Vagina (tissue), 2 donors: ENCODE measurements at regions not wholly inside any gene's neighbourhood (a gene's known extent, or its start where the extent isn't known, plus 50 kb on each side); places are given as distances from the start of the nearest gene placed in this dataset.

ENCODE experiments used
- DNase-seq, 2 donors: peaks; one replicate each; pipeline ENCODE4 v3.0.0-alpha.2; 2017; ENCODE audit errors: extremely low spot score in 2 of 2
- H3K27ac ChIP-seq: fragments of 200-600 bp; sonication (generic); one replicate; pipeline ENCODE4 v1.5.1; 2019
- H3K27me3 ChIP-seq: fragments of 200-600 bp; sonication (generic); one replicate; pipeline ENCODE4 v1.5.1; 2019
- H3K36me3 ChIP-seq, 2 donors: fragments of 200-600 bp; sonication (generic); one replicate each; pipeline ENCODE4 v1.5.1; 2017 to 2019
- H3K4me1 ChIP-seq: fragments of 200-600 bp; sonication (generic); one replicate; pipeline ENCODE4 v1.5.1; 2019
- H3K4me3 ChIP-seq, 2 donors: fragments of 200-600 bp; sonication (generic); 1 replicate in 1 of 2; 2 replicates in 1 of 2; pipeline ENCODE4 v1.5.1; 2016 to 2019
- H3K9me3 ChIP-seq: fragments of 200-600 bp; sonication (generic); one replicate; pipeline ENCODE4 v1.5.1; 2019
- POLR2A ChIP-seq, 2 donors: fragments of 450-650 bp; IDR thresholded peaks; one replicate each; pipeline ENCODE4 v1.6.1; 2017; ENCODE audit warnings: antibody characterized with exemption in 2 of 2, mild to moderate bottlenecking in 2 of 2, moderate library complexity in 2 of 2
- POLR2AphosphoS5 ChIP-seq, 2 donors: sonication (generic); formaldehyde crosslinking; IDR thresholded peaks; one replicate each; pipeline ENCODE4 v1.9.0; 2017; ENCODE audit warnings: antibody characterized with exemption in 2 of 2, mild to moderate bottlenecking in 2 of 2, low read depth in 1 of 2; ENCODE audit not compliant: insufficient read depth in 1 of 2
- intact Hi-C: fragments of 100-400 bp; cut with DNase I; formaldehyde crosslinking; loops from one replicate; pipeline ENCODE4 v1.15.1; 2023
- TF ChIP-seq, protein P1 (sequence below), 3 experiments: fragments of 450-650 bp in 2 of 3; fragments of 200-600 bp in 1 of 3; sonication (generic) in 1 of 3; IDR thresholded peaks; one replicate each; pipeline ENCODE4 v1.5.1; 2017 to 2019; ENCODE audit warnings: antibody characterized with exemption in 3 of 3, mild to moderate bottlenecking in 2 of 3, moderate library complexity in 2 of 3

DNA sequence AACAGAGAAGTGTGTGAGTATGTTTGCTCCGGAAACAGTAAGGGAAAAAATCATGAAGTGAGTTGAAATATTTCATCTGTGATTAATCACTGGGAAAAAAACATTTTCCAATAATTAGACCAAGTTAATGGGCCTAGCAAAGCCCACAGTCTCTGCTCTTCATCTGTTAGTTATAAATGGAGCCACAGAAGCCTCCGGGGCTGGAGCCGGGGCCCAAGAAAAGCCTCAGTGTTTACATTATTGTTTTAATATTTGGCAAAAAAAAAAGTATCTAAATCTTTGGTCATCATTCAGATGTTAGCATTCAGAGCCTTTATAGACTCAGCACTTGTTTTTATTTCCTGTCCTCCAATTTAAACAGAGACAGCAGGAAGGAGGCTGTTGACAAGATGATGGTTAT, 115.0 kb downstream of the UBE2U start:
- Histone ChIP-seq H3K4me3 (no peak overlapping the region), H3K27me3 (no peaks in the 10 kb centered on the region), H3K9me3 (no peaks in the 10 kb centered on the region), H3K27ac (no peak overlapping the region), H3K36me3 (no peaks in the 10 kb centered on the region), H3K4me1 (no peaks in the 10 kb centered on the region)
- DNase-seq: no peak
- no peak for TF ChIP-seq POLR2AphosphoS5 (IDR thresholded peaks at IDR 0.05; ENCODE audit: insufficient read depth in 1 of 2, low read depth in 1 of 2)
- TF ChIP-seq POLR2A (IDR thresholded peaks at IDR 0.05): no peak
- TF ChIP-seq, protein P1, sequence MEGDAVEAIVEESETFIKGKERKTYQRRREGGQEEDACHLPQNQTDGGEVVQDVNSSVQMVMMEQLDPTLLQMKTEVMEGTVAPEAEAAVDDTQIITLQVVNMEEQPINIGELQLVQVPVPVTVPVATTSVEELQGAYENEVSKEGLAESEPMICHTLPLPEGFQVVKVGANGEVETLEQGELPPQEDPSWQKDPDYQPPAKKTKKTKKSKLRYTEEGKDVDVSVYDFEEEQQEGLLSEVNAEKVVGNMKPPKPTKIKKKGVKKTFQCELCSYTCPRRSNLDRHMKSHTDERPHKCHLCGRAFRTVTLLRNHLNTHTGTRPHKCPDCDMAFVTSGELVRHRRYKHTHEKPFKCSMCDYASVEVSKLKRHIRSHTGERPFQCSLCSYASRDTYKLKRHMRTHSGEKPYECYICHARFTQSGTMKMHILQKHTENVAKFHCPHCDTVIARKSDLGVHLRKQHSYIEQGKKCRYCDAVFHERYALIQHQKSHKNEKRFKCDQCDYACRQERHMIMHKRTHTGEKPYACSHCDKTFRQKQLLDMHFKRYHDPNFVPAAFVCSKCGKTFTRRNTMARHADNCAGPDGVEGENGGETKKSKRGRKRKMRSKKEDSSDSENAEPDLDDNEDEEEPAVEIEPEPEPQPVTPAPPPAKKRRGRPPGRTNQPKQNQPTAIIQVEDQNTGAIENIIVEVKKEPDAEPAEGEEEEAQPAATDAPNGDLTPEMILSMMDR (IDR thresholded peaks at IDR 0.05): no peak
- intact Hi-C loops: no loop called here

DNA sequence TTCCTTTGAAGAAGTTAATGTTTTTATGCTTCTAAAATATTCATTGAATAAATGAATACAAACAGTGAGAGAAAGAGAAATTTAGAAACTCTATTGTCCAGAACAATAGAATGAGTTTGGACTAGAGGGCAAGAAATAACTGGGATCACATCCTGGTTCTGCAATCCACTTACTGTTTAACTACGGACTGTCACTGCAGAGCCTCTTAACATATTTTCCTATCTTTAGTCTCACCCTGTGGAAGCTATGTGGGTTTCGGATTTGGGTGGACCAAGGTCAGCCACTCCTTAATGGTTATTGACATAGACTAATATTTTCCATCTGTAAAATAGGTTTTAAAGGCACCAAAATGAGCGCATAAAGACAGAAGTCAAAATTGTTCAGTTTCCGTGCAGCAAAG, 116.6 kb downstream of the UBE2U start:
- Histone ChIP-seq H3K9me3 (no peaks in the 10 kb centered on the region), H3K27me3 (no peaks in the 10 kb centered on the region), H3K36me3 (no peaks in the 10 kb centered on the region), H3K27ac (no peak overlapping the region), H3K4me1 (no peaks in the 10 kb centered on the region), H3K4me3 (no peak overlapping the region)
- TF ChIP-seq POLR2A (IDR thresholded peaks at IDR 0.05): no peak
- TF ChIP-seq, protein P1 (IDR thresholded peaks at IDR 0.05): no peak
- TF ChIP-seq POLR2AphosphoS5 (IDR thresholded peaks at IDR 0.05; ENCODE audit: insufficient read depth in 1 of 2, low read depth in 1 of 2): no peak
- no peak for DNase-seq
- intact Hi-C loops: no loop called here

DNA sequence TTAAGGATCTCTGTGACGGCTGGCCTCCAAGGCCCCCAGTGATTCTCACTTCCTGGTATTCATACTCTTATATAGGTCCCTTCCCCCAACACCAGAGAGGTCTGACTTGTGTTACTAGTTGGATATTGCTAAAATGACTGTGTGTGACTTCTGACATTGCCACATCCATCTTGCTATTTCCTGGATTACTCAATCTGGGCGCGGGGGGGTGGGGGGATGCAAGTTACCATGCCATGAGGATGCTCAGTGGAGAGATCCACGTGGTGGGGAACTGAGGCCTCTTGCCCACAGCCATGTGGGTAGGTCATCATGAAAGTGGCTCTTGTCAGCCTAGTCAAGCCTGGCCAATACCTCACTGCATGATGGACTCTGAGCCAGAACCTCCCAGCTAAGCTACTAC, 117.0 kb downstream of the UBE2U start:
- no peaks in the 10 kb centered on the region for H3K36me3 ChIP-seq
- no peaks in the 10 kb centered on the region for H3K27me3 ChIP-seq
- no peaks in the 10 kb centered on the region for H3K4me1 ChIP-seq
- TF ChIP-seq, protein P1 (IDR thresholded peaks at IDR 0.05): no peak
- no peak for TF ChIP-seq POLR2A (IDR thresholded peaks at IDR 0.05)
- TF ChIP-seq POLR2AphosphoS5 (IDR thresholded peaks at IDR 0.05; ENCODE audit: insufficient read depth in 1 of 2, low read depth in 1 of 2): no peak
- DNase-seq: no peak
- no peak overlapping the region for H3K4me3 ChIP-seq
- H3K9me3 ChIP-seq: no peaks in the 10 kb centered on the region
- intact Hi-C loops: no loop called here
- no peak overlapping the region for H3K27ac ChIP-seq

DNA sequence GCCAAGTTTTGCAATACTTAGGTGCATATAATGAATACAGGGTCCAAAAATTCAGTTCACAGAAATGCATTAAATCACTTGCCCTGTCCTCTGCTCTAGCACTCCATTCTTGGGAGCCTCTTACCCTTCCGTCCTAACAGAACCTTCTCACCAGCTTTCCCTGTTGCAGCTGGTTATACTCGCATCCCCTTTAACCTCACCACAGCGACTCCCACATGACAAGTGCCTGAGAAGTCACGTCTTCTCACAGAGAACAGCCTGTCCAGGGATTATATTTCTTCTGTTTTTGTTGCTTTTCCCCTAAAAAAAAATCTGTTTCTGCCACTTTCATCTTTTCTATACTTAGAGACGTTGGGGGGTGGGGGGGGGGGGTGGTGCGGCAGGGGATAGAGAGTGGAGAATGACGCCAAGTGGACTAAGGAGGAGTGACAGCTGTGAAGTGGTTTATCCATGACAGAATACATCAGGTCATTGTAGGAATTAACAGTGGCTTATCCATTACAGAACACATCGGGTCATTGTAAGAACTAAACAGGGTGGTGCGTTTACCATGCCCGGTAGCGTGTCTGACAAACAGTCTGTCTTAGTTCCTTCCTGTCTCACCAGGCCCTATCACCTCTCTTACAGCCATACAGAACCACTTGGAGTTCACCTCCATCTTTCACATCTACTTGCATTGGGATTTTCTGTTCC, 117.6 kb downstream of the UBE2U start:
- Histone ChIP-seq H3K4me1 (no peaks in the 10 kb centered on the region), H3K27ac (no peak overlapping the region), H3K9me3 (no peaks in the 10 kb centered on the region), H3K4me3 (no peak overlapping the region), H3K27me3 (no peaks in the 10 kb centered on the region), H3K36me3 (no peaks in the 10 kb centered on the region)
- TF ChIP-seq, protein P1 (IDR thresholded peaks at IDR 0.05): no peak
- TF ChIP-seq POLR2A (IDR thresholded peaks at IDR 0.05): no peak
- no peak for TF ChIP-seq POLR2AphosphoS5 (IDR thresholded peaks at IDR 0.05; ENCODE audit: insufficient read depth in 1 of 2, low read depth in 1 of 2)
- intact Hi-C loops: no loop called here
- DNase-seq: no peak

- DNase-seq: no peak
- Histone ChIP-seq H3K9me3 (no peaks in the 10 kb centered on the region), H3K4me1 (no peaks in the 10 kb centered on the region), H3K27me3 (no peaks in the 10 kb centered on the region), H3K36me3 (no peaks in the 10 kb centered on the region), H3K27ac (no peak overlapping the region), H3K4me3 (no peak overlapping the region)
- intact Hi-C loops: no loop called here
- no peak for TF ChIP-seq POLR2A (IDR thresholded peaks at IDR 0.05)
- TF ChIP-seq, protein P1 (IDR thresholded peaks at IDR 0.05): no peak
Observed at GRCh38 chr1:64323054-64323453, 119.6 kb downstream of the UBE2U start.
